Activated CD8-positive, alpha-beta memory T cell treated with anti-CD3 and anti-CD28 coated beads for 36 hours (primary cell): ENCODE measurements at regions not wholly inside any gene's neighbourhood (a gene's known extent, or its start where the extent isn't known, plus 50 kb on each side); places are given as distances from the start of the nearest gene placed in this dataset.

Source experiments
- CTCF ChIA-PET: fragments of 350-600 bp; sonication (Branson Sonifier 250); formaldehyde crosslinking; loops from one replicate; lab custom pipeline; 2021; ENCODE audit warnings: antibody characterized with exemption; lab: Charles Lee
- POLR2A ChIA-PET: fragments of 350-600 bp; sonication (Branson Sonifier 250); formaldehyde crosslinking; loops from one replicate; lab custom pipeline; 2021; ENCODE audit warnings: antibody characterized with exemption; lab: Charles Lee

DNA sequence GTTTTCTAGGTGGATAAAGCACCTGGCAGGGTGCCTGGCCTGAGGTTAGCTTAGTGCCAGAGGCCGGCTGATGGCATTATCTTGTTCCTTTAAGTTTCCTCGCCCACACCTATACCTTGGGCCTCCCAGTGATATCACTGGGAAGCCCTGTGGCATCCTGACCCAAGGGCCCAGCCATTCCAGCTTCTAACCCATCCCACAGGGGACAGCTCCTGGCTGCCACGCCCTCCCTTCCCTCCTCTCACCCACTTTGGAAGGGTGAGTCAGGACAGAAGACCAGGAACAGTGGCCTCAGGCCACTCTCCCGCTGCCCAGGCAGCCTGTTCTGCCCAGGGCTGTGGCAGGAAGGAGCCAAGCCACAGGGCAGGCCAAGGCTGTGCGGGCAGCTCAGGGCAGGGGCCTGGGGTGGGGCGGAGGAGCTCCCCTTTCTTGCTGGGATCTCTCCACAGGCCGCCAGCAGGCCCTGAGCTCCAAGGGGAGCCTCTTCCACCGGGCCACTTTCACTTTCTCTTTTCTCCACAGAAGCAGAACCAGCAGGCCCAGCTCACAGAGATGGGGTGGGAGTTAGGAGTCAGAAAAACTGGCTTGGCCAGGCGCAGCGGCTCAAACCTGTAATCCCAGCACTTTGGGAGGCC is 75.1 kb downstream of the IRF2BPL start:
- POLR2A ChIA-PET, result interaction anchor here (0.6 to 1.0 kb wide), 3 partner anchors 8 to 71 kb away, joined by 3 to 5 read pairs (median 4); no protein-coding TSS in a partner anchor
- CTCF ChIA-PET, result interaction anchor here (1.0 to 2.1 kb wide), 4 partner anchors 24 to 115 kb away, joined by 3 to 8 read pairs (median 4); no protein-coding TSS in a partner anchor

DNA sequence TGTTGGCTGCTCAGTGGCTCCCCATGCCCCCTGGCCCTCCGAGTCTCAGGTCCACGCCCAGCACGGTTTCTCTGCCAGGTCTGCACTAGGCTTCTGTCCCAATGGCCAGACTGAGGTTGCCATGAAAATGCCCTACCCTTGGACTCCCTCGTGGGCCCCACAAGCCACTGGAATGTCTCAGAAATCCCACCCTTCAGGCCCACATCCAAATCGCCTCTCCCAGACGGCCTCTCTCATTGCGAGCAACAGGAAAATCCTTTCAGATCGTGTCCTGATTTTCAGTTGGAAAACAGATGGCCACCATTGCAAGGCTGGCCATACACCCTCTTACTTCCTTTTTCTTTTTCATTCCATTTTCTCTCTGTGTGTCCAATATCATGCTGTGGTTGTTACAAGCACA is 77.3 kb downstream of the IRF2BPL start:
- POLR2A ChIA-PET, result no interaction called here
- CTCF ChIA-PET, result interaction anchor here (1.4 kb wide), 1 partner anchor 119 kb away, joined by 3 read pairs; no protein-coding TSS in a partner anchor

DNA sequence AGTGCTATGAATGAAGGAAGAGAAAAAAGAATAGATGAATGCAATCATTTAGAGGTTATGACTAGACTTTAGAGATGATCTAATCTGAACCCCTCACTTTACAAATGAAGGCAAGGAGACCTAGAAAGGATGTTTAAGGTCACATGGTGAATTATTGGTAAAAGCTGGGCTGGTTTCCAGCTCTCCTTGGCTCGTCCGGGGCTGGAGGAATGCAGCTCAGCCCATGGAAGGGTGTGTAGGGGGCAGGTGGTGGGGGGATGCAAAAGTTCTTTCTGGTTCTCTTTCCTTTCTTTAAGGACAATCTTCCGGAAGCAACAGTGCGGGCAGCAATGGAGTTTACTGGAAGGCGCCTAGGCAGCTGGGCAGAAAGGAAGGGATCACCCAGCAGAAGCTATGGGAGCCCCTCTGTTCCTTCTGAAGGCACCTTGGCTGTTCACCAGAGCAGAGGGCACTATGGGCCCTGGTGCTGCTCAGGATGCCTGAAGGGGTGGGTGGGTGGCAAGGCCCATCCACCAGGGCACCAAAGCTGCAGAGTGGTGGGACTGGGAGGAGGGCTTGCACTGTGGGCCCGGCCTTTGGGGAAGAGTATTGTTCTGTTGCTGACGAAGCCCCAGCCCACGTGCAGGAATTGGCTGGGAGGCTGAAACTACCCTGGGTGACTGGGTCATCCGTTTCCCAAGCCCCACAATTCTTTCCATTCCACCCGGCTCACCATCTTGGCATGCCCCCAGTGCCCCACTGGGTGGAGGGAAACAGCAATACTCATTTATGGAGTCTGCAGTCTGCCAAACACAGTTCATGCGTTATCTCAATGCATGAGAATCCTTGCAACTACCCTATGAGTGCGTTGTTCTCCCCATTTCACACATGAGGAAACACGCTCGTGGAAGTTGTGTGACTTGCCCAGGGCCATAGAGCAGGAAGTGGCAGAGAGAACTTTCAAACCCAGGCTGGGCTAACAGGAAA is 78.2 kb downstream of the IRF2BPL start:
- ChIA-PET CTCF (interaction anchor here (0.9 to 1.3 kb wide), 2 partner anchors 37 to 39 kb away, joined by 3 to 4 read pairs; no protein-coding TSS in a partner anchor), POLR2A (no interaction called here)

DNA sequence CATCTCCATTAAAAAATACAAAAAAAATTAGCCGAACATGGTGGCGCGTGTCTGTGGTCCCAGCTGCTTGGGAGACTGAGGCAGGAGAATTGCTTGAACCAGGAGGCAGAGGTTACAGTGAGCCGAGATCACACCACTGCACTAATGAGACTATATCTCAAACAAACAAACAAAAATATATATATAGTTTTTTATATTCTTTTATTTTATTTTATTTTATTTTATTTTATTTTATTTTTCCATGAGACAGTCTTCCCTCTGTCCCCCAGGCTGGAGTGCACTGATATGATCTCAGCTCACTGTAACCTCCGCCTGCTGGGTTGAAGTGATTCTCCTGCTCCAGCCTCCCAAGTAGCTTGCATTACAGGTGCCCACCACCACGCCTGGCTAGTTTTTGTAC is 79.5 kb downstream of the IRF2BPL start:
- POLR2A ChIA-PET, result no interaction called here
- CTCF ChIA-PET, result interaction anchor here (0.5 to 0.7 kb wide), 2 partner anchors 86 to 104 kb away, joined by 3 read pairs; no protein-coding TSS in a partner anchor

GRCh38 chr14:76948213-76948947 is 80.1 kb downstream of the IRF2BPL start:
- ChIA-PET POLR2A (interaction anchor here (1.8 kb wide), 1 partner anchor 7 kb away, joined by 4 read pairs; no protein-coding TSS in a partner anchor), CTCF (interaction anchor here (0.5 to 1.8 kb wide), 6 partner anchors 14 to 104 kb away, joined by 3 to 6 read pairs (median 4); no protein-coding TSS in a partner anchor)

- ChIA-PET CTCF (interaction anchor here (0.7 to 1.8 kb wide), 8 partner anchors 8 to 122 kb away, joined by 3 to 6 read pairs (median 4); no protein-coding TSS in a partner anchor), POLR2A (interaction anchor here (0.6 to 1.8 kb wide), 3 partner anchors 8 to 93 kb away, joined by 4 to 6 read pairs (median 4); no protein-coding TSS in a partner anchor)
These were observed 80.7 kb downstream of the IRF2BPL start for GRCh38 chr14:76947838-76948184.

DNA sequence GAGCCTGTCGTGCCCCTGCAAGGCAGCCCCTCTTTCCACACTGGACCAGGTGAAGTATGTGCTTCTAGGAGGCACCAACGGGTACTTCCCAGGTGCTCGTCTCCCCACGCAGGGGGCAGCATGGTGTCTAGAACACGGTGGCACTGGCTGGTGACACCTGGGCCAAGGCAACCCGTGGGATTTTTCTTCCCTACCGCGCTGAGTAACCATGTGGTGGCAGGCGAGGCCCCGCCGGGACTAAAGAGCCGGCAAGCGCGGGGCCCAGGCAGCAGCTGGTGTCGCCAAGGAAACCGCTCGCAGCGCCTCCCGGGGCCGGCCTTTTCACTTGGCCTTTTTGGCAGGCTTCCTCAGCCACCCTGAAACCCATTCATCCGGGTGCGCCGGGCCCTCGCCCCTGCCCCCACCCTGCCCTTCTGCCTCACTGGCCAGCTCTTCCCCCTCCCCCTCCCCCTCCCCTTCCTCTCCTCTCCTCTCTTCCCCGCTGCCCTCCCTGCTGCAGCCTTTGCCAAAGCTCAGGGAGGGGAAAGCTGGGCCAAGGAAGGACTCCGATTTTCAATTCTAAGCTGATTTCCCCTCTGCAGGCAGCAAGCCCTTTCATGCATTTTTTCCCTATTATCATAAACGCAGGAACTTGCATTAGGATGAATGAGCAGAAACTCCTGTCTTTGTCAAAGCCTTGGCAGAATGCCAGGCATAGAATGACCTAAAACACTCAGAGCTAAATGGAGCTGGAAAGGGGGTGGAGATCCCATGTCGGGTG is 81.2 kb downstream of the IRF2BPL start:
- CTCF ChIA-PET, result interaction anchor here (0.7 to 1.8 kb wide), 8 partner anchors 8 to 123 kb away, joined by 3 to 6 read pairs (median 4); no protein-coding TSS in a partner anchor
- POLR2A ChIA-PET, result interaction anchor here (0.6 to 1.8 kb wide), 3 partner anchors 8 to 93 kb away, joined by 4 to 6 read pairs (median 4); no protein-coding TSS in a partner anchor

GRCh38 chr14:76946753-76947077 is 81.8 kb downstream of the IRF2BPL start:
- CTCF ChIA-PET, result interaction anchor here (0.7 to 1.8 kb wide), 4 partner anchors 9 to 55 kb away, joined by 3 to 6 read pairs (median 4); no protein-coding TSS in a partner anchor
- POLR2A ChIA-PET, result interaction anchor here (0.7 to 1.8 kb wide), 3 partner anchors 9 to 94 kb away, joined by 3 to 4 read pairs (median 4); no protein-coding TSS in a partner anchor

DNA sequence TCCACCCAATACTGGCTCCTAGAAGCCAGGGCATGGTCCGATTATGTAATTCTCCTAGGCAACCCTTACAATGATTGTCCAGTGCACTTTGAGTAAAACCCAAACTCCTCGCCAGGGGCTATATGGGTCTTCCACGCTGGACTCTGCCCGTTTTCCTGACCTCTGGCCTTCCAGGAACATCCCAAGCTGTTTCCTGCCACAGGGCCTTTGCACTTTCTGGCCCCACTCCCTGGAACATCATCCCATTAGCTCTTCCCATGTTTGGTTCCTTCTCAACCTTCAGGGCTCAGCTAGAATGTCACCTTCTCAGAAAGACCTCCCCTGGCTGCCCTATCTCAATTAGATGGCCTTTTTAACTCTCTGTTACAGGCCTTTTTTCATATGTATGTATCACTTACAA is 85.4 kb downstream of the IRF2BPL start:
- ChIA-PET CTCF (interaction anchor here (1.1 kb wide), 2 partner anchors 67 to 111 kb away, joined by 3 to 5 read pairs; no protein-coding TSS in a partner anchor), POLR2A (no interaction called here)

DNA sequence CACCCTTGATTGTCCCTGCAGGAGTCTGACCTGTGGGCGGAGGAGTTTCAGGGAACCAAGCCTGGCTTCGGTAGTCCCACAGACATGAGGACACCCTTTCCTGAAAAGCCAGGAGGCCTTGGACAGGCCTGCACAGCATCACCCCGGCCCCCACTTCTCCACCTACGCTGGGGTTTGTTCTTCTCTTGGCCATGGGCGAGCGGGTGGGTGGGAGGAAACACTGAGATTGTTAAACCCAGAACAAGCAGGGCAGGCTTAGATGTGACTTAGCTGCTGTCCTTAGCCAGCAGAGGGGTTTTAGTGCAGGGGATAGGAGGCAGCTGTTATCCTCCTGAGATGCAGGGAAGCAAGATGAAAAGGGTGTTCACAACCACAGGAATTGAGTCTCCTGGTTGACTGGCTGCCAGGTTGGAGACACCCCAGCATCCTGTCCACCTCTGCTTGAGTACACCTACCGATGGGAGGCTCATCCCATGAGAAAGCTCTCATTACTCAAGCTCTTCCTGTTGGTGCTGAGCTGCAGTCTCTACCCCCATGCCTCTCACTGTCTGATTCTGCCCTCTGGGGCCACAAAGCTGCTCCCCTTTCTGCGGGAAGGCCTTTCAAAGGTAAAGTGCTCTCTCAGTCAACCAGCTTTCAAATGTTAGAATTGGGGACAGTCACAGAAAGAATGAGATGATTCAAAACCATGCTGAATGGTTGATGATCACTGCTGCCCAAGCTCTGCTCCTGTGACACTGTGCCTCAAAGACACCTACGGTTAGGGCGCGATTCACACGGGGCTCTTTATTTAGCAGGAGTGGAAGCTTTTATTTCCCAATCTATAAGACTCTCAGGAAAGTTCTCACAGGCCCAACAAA is 86.3 kb downstream of the IRF2BPL start:
- ChIA-PET POLR2A (no interaction called here), CTCF (interaction anchor here (1.1 kb wide), 3 partner anchors 67 to 112 kb away, joined by 3 to 6 read pairs (median 5); no protein-coding TSS in a partner anchor)

GRCh38 chr14:76941544-76941943 is 87.0 kb downstream of the IRF2BPL start:
- ChIA-PET POLR2A (no interaction called here), CTCF (interaction anchor here (1.1 kb wide), 1 partner anchor 88 kb away, joined by 6 read pairs; no protein-coding TSS in a partner anchor)

DNA sequence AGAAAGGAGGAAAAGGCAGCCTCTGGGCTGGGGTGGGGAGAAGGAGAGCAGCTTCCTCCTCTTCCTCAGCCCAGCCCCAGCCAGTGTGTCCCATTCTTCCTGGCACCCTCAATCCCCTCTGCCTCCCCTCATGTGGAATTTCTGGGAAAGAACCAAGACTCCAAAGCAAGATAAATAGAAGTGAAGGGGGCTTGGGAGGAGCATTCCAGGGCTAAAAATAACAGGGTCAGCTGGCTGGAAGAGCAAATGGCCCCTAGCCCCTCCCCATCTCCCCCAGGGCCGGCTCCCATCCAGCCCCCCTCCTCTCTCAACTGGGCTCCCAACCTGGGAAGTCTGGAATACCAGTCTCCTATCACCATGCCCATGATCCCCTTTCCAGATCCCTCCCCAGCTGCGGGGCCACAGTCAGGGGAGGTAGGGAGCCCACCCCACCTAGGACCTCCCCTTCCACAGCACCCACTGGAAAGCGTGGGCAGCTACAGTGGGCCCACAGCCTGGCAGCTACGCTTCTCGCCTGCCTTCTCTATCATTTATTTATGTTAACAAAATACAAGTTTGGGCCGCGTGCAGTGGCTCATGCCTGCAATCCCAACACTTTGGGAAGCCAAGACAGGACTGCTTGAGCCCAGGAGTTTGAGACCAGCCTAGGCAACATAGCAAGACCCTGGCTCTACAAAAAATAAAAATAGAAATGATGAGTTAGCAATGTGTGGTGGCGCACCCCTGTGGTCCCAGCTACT is 88.3 kb downstream of the IRF2BPL start:
- POLR2A ChIA-PET, result no interaction called here
- CTCF ChIA-PET, result interaction anchor here (0.6 to 0.7 kb wide), 3 partner anchors 219 to 448 kb away, joined by 3 read pairs; no protein-coding TSS in a partner anchor

DNA sequence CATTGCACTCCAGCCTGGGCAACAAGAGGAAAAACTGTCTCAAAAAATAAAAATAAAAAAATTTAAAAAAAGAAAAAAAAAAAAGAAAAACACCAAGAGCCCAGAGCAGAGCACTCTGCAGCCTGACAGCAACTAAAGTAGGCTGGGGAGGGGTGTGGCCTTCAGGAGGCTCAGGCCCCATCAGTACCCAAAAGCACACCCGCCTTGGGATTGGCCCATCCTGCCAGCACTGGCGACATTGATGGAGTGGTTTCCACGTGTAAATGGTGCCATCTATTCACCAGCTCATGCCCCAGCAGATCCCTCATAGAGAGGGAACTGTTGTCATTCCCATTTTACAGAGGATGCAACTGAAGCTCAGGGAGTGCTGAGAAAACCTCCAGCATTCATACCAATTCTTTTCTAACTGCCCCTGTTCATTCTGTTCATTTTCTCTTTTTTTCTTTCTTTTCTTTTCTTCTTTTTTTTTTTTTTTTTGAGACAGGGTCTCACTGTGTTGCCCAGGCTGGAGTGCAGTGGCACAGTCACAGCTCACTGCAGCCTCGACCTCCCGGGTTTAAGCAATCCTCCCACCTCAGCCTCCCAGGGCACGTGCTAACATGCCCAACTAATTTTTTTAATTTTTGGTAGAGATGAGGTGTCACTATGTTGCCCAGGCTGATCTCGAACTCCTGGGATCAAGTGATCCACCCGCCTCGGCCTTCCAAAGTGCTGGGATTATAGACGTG is 89.3 kb downstream of the IRF2BPL start:
- POLR2A ChIA-PET, result no interaction called here
- CTCF ChIA-PET, result interaction anchor here (0.8 to 1.9 kb wide), 2 partner anchors 26 to 114 kb away, joined by 3 to 7 read pairs; no protein-coding TSS in a partner anchor

- CTCF ChIA-PET, result interaction anchor here (1.9 kb wide), 1 partner anchor 25 kb away, joined by 7 read pairs; no protein-coding TSS in a partner anchor
These were observed 90.4 kb downstream of the IRF2BPL start for GRCh38 chr14:76938092-76938500.

More at GRCh38 chr14:76938092-76938500, 90.4 kb downstream of the IRF2BPL start:
- POLR2A ChIA-PET, result no interaction called here
